GM12878 (cell line): ENCODE measurements at regions not wholly inside any gene's neighbourhood (a gene's known extent, or its start where the extent isn't known, plus 50 kb on each side); places are given as distances from the start of the nearest gene placed in this dataset.

Experiments used
- ATAC-seq: fragments of 200-7000 bp; cut with Tn5 transposase; 3 replicates; pipeline ENCODE4 v1.9.1; 2020; ENCODE audit warnings: mild to moderate bottlenecking, moderate library complexity
- BruUV-seq: library from RNA; stranded (reverse); fragments of 400-500 nt; replicated peaks from 2 replicates; lab custom pipeline; 2021; lab: Mats Ljungman, UMichigan
- CTCF ChIA-PET: fragments of 300-600 bp; sonication (Branson Sonifier 250); formaldehyde crosslinking; extraction: SDS; loops from one replicate; lab custom pipeline; 2021; ENCODE audit warnings: inconsistent platforms; lab: Yijun Ruan, JAX
- POLR2A ChIA-PET: fragments of 350-600 bp; formaldehyde crosslinking; extraction: SDS; loops from one replicate; lab custom pipeline; 2021; ENCODE audit warnings: inconsistent platforms; lab: Charles Lee
- RAD21 ChIA-PET: fragments of 300-600 bp; sonication (Branson Sonifier 250); formaldehyde crosslinking; loops from one replicate; lab custom pipeline; 2023; ENCODE audit warnings: antibody characterized with exemption; ENCODE audit not compliant: unreplicated experiment; lab: Charles Lee
- SMC1A ChIA-PET: fragments of 300-600 bp; sonication (Branson Sonifier 250); formaldehyde crosslinking; loops from one replicate; lab custom pipeline; 2023; ENCODE audit not compliant: unreplicated experiment, uncharacterized antibody; lab: Charles Lee
- DNase-seq: peaks from one replicate; pipeline ENCODE4 v3.0.0-alpha.2; 2011; ENCODE audit warnings: low read depth, low spot score
- FAIRE-seq: peaks from 3 replicates; lab custom pipeline; 2011; peaks lifted over from hg19 to GRCh38; lab: Jason Lieb, UNC
- H2AFZ ChIP-seq: 2 replicates; pipeline ENCODE4 v1.6.0; 2011; ENCODE audit warnings: low read depth, low read length, control low read depth; ENCODE audit not compliant: control insufficient read depth
- H3K27ac ChIP-seq: 2 replicates; pipeline ENCODE4 v1.5.1; 2011; ENCODE audit warnings: control low read depth; ENCODE audit not compliant: control insufficient read depth, insufficient read depth
- H3K27me3 ChIP-seq, 2 experiments: replicated peaks in 1 of 2; 2 replicates each; pipeline versions ENCODE4 v1.6.0 to v1.6.1; 2011; ENCODE audit warnings: low read length in 1 of 2; ENCODE audit not compliant: control insufficient read depth in 2 of 2, insufficient read depth in 2 of 2
- H3K36me3 ChIP-seq, 2 experiments: 2 replicates each; pipeline ENCODE4 v1.5.1; 2011; ENCODE audit warnings: low read length in 1 of 2; ENCODE audit not compliant: control insufficient read depth in 2 of 2, insufficient read depth in 2 of 2
- H3K4me1 ChIP-seq: 2 replicates; pipeline ENCODE4 v1.6.1; 2011; ENCODE audit warnings: mild to moderate bottlenecking, low read length, moderate library complexity, mixed read lengths; ENCODE audit not compliant: control insufficient read depth, insufficient read depth
- H3K4me2 ChIP-seq: 2 replicates; pipeline ENCODE4 v1.6.0; 2011; ENCODE audit warnings: control low read depth; ENCODE audit not compliant: control insufficient read depth, insufficient read depth
- H3K4me3 ChIP-seq: fragments of 200-600 bp; sonication (generic); 2 replicates; pipeline ENCODE4 v1.5.1; 2016
- H3K79me2 ChIP-seq: 2 replicates; pipeline ENCODE4 v1.6.0; 2011; ENCODE audit warnings: low read length; ENCODE audit not compliant: control insufficient read depth, insufficient read depth
- H3K9ac ChIP-seq: 2 replicates; pipeline ENCODE4 v1.8.0; 2011; ENCODE audit warnings: low read length, control low read depth, mixed read lengths; ENCODE audit not compliant: control insufficient read depth, insufficient read depth
- H3K9me3 ChIP-seq: replicated peaks from 3 replicates; pipeline ENCODE4 v1.5.1; 2011; ENCODE audit warnings: mild to moderate bottlenecking, low read length; ENCODE audit not compliant: control insufficient read depth, insufficient read depth
- H4K20me1 ChIP-seq: 2 replicates; pipeline ENCODE4 v1.6.0; 2011; ENCODE audit not compliant: control insufficient read depth, insufficient read depth
- IRF5 ChIP-seq: fragments of 450-650 bp; IDR thresholded peaks from 2 replicates; pipeline ENCODE4 v1.6.1; 2017; ENCODE audit warnings: borderline replicate concordance
- POU2F2 ChIP-seq: IDR thresholded peaks from 3 replicates; pipeline ENCODE4 v1.6.1; 2011; ENCODE audit warnings: low read depth, mild to moderate bottlenecking, low read length, borderline replicate concordance
- SIN3A ChIP-seq: IDR thresholded peaks from 2 replicates; pipeline ENCODE4 v1.6.1; 2012; ENCODE audit warnings: low read depth, low read length, improper control_type of control experiment
- SUZ12 ChIP-seq: fragments of 200-600 bp; sonication (generic); IDR thresholded peaks from one replicate; pipeline ENCODE4 v1.6.1; 2018; ENCODE audit warnings: antibody characterized with exemption, mild to moderate bottlenecking; ENCODE audit not compliant: unreplicated experiment
- WRNIP1 ChIP-seq: IDR thresholded peaks from 2 replicates; pipeline ENCODE4 v1.6.1; 2011; ENCODE audit warnings: low read depth, low read length, improper control_type of control experiment, borderline replicate concordance
- ZNF24 ChIP-seq: fragments of 450-650 bp; IDR thresholded peaks from 2 replicates; pipeline ENCODE4 v1.6.1; 2017; ENCODE audit warnings: antibody characterized with exemption, mild to moderate bottlenecking
- ZNF274 ChIP-seq: IDR thresholded peaks from one replicate; pipeline ENCODE4 v1.8.0; 2011; ENCODE audit not compliant: insufficient read length, insufficient read depth
- ZNF687 ChIP-seq: fragments of 450-650 bp; IDR thresholded peaks from 2 replicates; pipeline ENCODE4 v1.6.1; 2017; ENCODE audit warnings: mild to moderate bottlenecking, moderate library complexity
- in situ Hi-C: fragments of 300-500 bp; cut with MboI; formaldehyde crosslinking; loops from 9 replicates; pipeline ENCODE4 v1.14.3; 2018; ENCODE audit warnings: mixed read lengths
- intact Hi-C: fragments of 100-400 bp; cut with micrococcal nuclease; formaldehyde crosslinking; loops from one replicate; pipeline ENCODE4 v1.14.2; 2022; ENCODE audit not compliant: unreplicated experiment

- TF ChIP-seq ZNF687 (no peak), ZNF24 (no peak), ZNF274 (no peak), POU2F2 (no peak), SUZ12 (no peak), SIN3A (no peak), WRNIP1 (no peak)
Measured at GRCh38 chr14:44113769-44114730, 393.0 kb downstream of the FSCB start (continued).

GRCh38 chr14:44112774-44113460 is 394.2 kb downstream of the FSCB start:
- no peak for TF ChIP-seq IRF5
- TF ChIP-seq, all 136 proteins: peak for 0
- FAIRE-seq: no peak
- POLR2A ChIA-PET: no interaction called here

More at GRCh38 chr14:44112774-44113460, 394.2 kb downstream of the FSCB start:
- H2AFZ ChIP-seq: no peak overlapping the region
- ChIA-PET SMC1A (no interaction called here), RAD21 (no interaction called here), CTCF (no interaction called here)
- H3K27ac ChIP-seq: no peak overlapping the region
- H3K9ac ChIP-seq: no peak overlapping the region
- in situ Hi-C loops: no loop called here
- no peak for ATAC-seq
- H3K79me2 ChIP-seq: no peaks in the 10 kb centered on the region
- no TSS peak for BruUV-seq
- no peak overlapping the region for H3K4me2 ChIP-seq
- intact Hi-C loops: no loop called here
- no peaks in the 10 kb centered on the region; the same call in 2 of the 3 replicates for H3K9me3 ChIP-seq
- no peak for DNase-seq
- no peaks in the 10 kb centered on the region for H4K20me1 ChIP-seq
- H3K27me3 ChIP-seq: no peaks in the 10 kb centered on the region
- H3K4me1 ChIP-seq: no peaks in the 10 kb centered on the region
- no peaks in the 10 kb centered on the region for H3K36me3 ChIP-seq
- no peak overlapping the region for H3K4me3 ChIP-seq
